K562 (cell line): ENCODE measurements at regions not wholly inside any gene's neighbourhood (a gene's known extent, or its start where the extent isn't known, plus 50 kb on each side); places are given as distances from the start of the nearest gene placed in this dataset.

Experiments used
- ARNT ChIP-seq, 2 experiments: fragments of 450-650 bp; IDR thresholded peaks; 2 replicates each; pipeline ENCODE4 v1.6.1; 2016; ENCODE audit warnings: mild to moderate bottlenecking in 1 of 2
- CBX8 ChIP-seq: fragments of 200-600 bp; sonication (generic); IDR thresholded peaks from 2 replicates; pipeline ENCODE4 v1.6.1; 2012; ENCODE audit warnings: borderline replicate concordance, mixed run types, low read depth, mild to moderate bottlenecking, moderate library complexity, mixed read lengths, low read length, control low read depth, inconsistent platforms; ENCODE audit not compliant: poor library complexity, severe bottlenecking; ENCODE audit errors: extremely low read depth
- CTBP1 ChIP-seq: fragments of 450-650 bp; IDR thresholded peaks from 2 replicates; pipeline ENCODE4 v1.6.1; 2016; ENCODE audit warnings: borderline replicate concordance
- EP300 ChIP-seq: IDR thresholded peaks from 2 replicates; pipeline ENCODE4 v1.6.1; 2012; ENCODE audit warnings: low read length, improper control_type of control experiment
- ETV6 ChIP-seq, 3 experiments: fragments of 150-350 bp in 1 of 3; sonication (generic) in 1 of 3; formaldehyde crosslinking in 1 of 3; IDR thresholded peaks; 2 replicates each; pipeline versions ENCODE4 v1.6.1 to v1.8.0; 2014 to 2022; ENCODE audit warnings: borderline replicate concordance in 2 of 3, low read depth in 2 of 3, antibody characterized with exemption in 1 of 3, low read length in 1 of 3, mild to moderate bottlenecking in 1 of 3, missing genetic modification reagents in 1 of 3
- IRF2 ChIP-seq: sonication (generic); formaldehyde crosslinking; IDR thresholded peaks from 2 replicates; pipeline ENCODE4 v1.8.1; 2022; ENCODE audit warnings: mild to moderate bottlenecking, missing genetic modification reagents
- MTA1 ChIP-seq: fragments of 450-650 bp; IDR thresholded peaks from 2 replicates; pipeline ENCODE4 v1.6.1; 2017; ENCODE audit warnings: borderline replicate concordance
- NCOR1 ChIP-seq: fragments of 450-650 bp; IDR thresholded peaks from 2 replicates; pipeline ENCODE4 v1.6.1; 2016; ENCODE audit warnings: mild to moderate bottlenecking, moderate library complexity
- NR4A1 ChIP-seq, 2 experiments: fragments of 250-450 bp in 1 of 2; fragments of 450-650 bp in 1 of 2; sonication (Bioruptor Pico) in 1 of 2; IDR thresholded peaks; 2 replicates each; pipeline versions ENCODE4 v1.4.0 to v1.6.1; 2016 to 2020; ENCODE audit warnings: mild to moderate bottlenecking in 2 of 2, missing compliant biosample characterization in 1 of 2, missing genetic modification characterization in 1 of 2, moderate library complexity in 1 of 2
- SMAD4 ChIP-seq: fragments of 250-450 bp; sonication (Bioruptor Pico); conservative IDR thresholded peaks from 2 replicates; pipeline ENCODE4 v1.8.0; 2021; ENCODE audit warnings: inconsistent platforms, mild to moderate bottlenecking, moderate library complexity
- STAT5A ChIP-seq: IDR thresholded peaks from 2 replicates; pipeline ENCODE4 v1.6.1; 2012; ENCODE audit warnings: low read length, inconsistent platforms, borderline replicate concordance
- TCFL5 ChIP-seq: fragments of 250-450 bp; sonication (Bioruptor Pico); conservative IDR thresholded peaks from 2 replicates; pipeline ENCODE4 v1.6.1; 2021; ENCODE audit warnings: mild to moderate bottlenecking, moderate library complexity, matching md5 sums
- XRCC5 ChIP-seq: fragments of 200-400 bp; formaldehyde crosslinking; IDR thresholded peaks from 2 replicates; pipeline ENCODE4 v1.6.1; 2017; ENCODE audit warnings: low read depth, mild to moderate bottlenecking, low read length
- ZNF165 ChIP-seq: fragments of 250-450 bp; sonication (Bioruptor Pico); IDR thresholded peaks from 2 replicates; pipeline ENCODE4 v1.4.0; 2020; ENCODE audit warnings: borderline replicate concordance
- ZNF282 ChIP-seq: sonication (generic); formaldehyde crosslinking; IDR thresholded peaks from 2 replicates; pipeline ENCODE4 v1.8.1; 2023; ENCODE audit warnings: missing genetic modification reagents
- ZNF586 ChIP-seq: fragments of 450-650 bp; formaldehyde crosslinking; conservative IDR thresholded peaks from 2 replicates; pipeline ENCODE4 v1.4.0; 2020; ENCODE audit warnings: mild to moderate bottlenecking, moderate library complexity
- TF ChIP-seq, protein P1 (sequence below): sonication (generic); formaldehyde crosslinking; IDR thresholded peaks from 2 replicates; pipeline ENCODE4 v1.8.0; 2023; ENCODE audit warnings: missing genetic modification reagents, mild to moderate bottlenecking, borderline replicate concordance
- TF ChIP-seq, protein P2 (sequence below): sonication (generic); formaldehyde crosslinking; IDR thresholded peaks from 2 replicates; pipeline ENCODE4 v1.8.1; 2023; ENCODE audit warnings: mild to moderate bottlenecking, missing genetic modification reagents
- TF ChIP-seq, protein P3 (sequence below): sonication (generic); formaldehyde crosslinking; IDR thresholded peaks from 2 replicates; pipeline ENCODE4 v1.8.0; 2023; ENCODE audit warnings: mild to moderate bottlenecking, missing genetic modification reagents

DNA sequence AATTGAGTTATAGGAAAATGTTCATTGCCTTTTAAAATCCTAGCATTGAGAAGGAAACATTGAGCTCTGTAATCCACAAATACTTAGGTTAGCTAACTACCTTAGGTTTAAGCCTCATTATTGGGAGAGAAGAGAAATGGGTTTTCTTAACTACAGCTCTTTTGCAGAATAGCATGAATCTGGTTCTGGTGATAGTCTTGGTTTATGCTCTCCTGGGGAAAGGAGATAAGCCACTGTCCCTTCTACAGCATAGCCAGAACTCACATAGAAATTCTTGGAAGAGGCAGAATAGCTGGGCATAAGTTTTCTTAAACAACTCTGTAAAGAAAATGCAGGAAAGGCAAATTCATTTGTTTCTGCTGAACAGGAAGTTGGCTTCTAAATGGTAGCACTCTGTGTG is 378.6 kb upstream of the CHRM2 start (continued):
- TF ChIP-seq, protein P1, sequence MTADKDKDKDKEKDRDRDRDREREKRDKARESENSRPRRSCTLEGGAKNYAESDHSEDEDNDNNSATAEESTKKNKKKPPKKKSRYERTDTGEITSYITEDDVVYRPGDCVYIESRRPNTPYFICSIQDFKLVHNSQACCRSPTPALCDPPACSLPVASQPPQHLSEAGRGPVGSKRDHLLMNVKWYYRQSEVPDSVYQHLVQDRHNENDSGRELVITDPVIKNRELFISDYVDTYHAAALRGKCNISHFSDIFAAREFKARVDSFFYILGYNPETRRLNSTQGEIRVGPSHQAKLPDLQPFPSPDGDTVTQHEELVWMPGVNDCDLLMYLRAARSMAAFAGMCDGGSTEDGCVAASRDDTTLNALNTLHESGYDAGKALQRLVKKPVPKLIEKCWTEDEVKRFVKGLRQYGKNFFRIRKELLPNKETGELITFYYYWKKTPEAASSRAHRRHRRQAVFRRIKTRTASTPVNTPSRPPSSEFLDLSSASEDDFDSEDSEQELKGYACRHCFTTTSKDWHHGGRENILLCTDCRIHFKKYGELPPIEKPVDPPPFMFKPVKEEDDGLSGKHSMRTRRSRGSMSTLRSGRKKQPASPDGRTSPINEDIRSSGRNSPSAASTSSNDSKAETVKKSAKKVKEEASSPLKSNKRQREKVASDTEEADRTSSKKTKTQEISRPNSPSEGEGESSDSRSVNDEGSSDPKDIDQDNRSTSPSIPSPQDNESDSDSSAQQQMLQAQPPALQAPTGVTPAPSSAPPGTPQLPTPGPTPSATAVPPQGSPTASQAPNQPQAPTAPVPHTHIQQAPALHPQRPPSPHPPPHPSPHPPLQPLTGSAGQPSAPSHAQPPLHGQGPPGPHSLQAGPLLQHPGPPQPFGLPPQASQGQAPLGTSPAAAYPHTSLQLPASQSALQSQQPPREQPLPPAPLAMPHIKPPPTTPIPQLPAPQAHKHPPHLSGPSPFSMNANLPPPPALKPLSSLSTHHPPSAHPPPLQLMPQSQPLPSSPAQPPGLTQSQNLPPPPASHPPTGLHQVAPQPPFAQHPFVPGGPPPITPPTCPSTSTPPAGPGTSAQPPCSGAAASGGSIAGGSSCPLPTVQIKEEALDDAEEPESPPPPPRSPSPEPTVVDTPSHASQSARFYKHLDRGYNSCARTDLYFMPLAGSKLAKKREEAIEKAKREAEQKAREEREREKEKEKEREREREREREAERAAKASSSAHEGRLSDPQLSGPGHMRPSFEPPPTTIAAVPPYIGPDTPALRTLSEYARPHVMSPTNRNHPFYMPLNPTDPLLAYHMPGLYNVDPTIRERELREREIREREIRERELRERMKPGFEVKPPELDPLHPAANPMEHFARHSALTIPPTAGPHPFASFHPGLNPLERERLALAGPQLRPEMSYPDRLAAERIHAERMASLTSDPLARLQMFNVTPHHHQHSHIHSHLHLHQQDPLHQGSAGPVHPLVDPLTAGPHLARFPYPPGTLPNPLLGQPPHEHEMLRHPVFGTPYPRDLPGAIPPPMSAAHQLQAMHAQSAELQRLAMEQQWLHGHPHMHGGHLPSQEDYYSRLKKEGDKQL: no peak
- TF ChIP-seq ZNF586 (CRISPR knock-in tag) (no peak), NCOR1 (peak; percentile 89), CBX8 (no peak), STAT5A (peak; percentile 88), ZNF165 (CRISPR knock-in tag) (no peak), EP300 (peak; percentile 80), ARNT (IDR thresholded peaks at IDR 0.05) (0 out of 4 replicates have a peak, but pooled peaks of 1 of the 2 experiments have one; percentile 23), SMAD4 (CRISPR knock-in tag) (0 out of 2 replicates have a peak, but pooled peaks have one; percentile 22), CTBP1 (no peak), ETV6 (IDR thresholded peaks at IDR 0.05; ENCODE audit: borderline replicate concordance in 1 of 2, low read depth in 2 of 2, low read length in 1 of 2) (0 out of 4 replicates have a peak, but pooled peaks of 1 of the 2 experiments have one; percentile 19), ETV6 (CRISPR knock-in tag; IDR thresholded peaks at IDR 0.05; ENCODE audit: borderline replicate concordance) (no peak), XRCC5 (no peak), MTA1 (no peak), NR4A1 (CRISPR knock-in tag; IDR thresholded peaks at IDR 0.05) (no peak), NR4A1 (tag; IDR thresholded peaks at IDR 0.05) (no peak), IRF2 (CRISPR knock-in tag) (no peak), TCFL5 (CRISPR knock-in tag) (no peak), ZNF282 (CRISPR knock-in tag) (no peak)
- TF ChIP-seq, protein P2, sequence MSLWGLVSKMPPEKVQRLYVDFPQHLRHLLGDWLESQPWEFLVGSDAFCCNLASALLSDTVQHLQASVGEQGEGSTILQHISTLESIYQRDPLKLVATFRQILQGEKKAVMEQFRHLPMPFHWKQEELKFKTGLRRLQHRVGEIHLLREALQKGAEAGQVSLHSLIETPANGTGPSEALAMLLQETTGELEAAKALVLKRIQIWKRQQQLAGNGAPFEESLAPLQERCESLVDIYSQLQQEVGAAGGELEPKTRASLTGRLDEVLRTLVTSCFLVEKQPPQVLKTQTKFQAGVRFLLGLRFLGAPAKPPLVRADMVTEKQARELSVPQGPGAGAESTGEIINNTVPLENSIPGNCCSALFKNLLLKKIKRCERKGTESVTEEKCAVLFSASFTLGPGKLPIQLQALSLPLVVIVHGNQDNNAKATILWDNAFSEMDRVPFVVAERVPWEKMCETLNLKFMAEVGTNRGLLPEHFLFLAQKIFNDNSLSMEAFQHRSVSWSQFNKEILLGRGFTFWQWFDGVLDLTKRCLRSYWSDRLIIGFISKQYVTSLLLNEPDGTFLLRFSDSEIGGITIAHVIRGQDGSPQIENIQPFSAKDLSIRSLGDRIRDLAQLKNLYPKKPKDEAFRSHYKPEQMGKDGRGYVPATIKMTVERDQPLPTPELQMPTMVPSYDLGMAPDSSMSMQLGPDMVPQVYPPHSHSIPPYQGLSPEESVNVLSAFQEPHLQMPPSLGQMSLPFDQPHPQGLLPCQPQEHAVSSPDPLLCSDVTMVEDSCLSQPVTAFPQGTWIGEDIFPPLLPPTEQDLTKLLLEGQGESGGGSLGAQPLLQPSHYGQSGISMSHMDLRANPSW (CRISPR knock-in tag): no peak
- TF ChIP-seq, protein P3, sequence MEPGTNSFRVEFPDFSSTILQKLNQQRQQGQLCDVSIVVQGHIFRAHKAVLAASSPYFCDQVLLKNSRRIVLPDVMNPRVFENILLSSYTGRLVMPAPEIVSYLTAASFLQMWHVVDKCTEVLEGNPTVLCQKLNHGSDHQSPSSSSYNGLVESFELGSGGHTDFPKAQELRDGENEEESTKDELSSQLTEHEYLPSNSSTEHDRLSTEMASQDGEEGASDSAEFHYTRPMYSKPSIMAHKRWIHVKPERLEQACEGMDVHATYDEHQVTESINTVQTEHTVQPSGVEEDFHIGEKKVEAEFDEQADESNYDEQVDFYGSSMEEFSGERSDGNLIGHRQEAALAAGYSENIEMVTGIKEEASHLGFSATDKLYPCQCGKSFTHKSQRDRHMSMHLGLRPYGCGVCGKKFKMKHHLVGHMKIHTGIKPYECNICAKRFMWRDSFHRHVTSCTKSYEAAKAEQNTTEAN (CRISPR knock-in tag): no peak
